SW 1271 (cell line): ENCODE measurements at regions not wholly inside any gene's neighbourhood (a gene's known extent, or its start where the extent isn't known, plus 50 kb on each side); places are given as distances from the start of the nearest gene placed in this dataset.

ENCODE experiments used
- DNase-seq, 2 experiments: peaks; one replicate each; lab custom pipeline; 2025; lab: John Stamatoyannopoulos, UW

GRCh38 chr5:52498607-52499006 lies 289.1 kb upstream of the ITGA1 start:
- DNase-seq, result no peak

GRCh38 chr5:52502460-52502999 lies 285.2 kb upstream of the ITGA1 start:
- no peak for DNase-seq

GRCh38 chr5:52504584-52505240 lies 283.0 kb upstream of the ITGA1 start:
- DNase-seq, result no peak

GRCh38 chr5:52517667-52518066 lies 270.0 kb upstream of the ITGA1 start:
- no peak for DNase-seq

GRCh38 chr5:52520171-52520570 lies 267.5 kb upstream of the ITGA1 start:
- no peak for DNase-seq

- DNase-seq, result no peak
Measured at GRCh38 chr5:52521236-52521635, 266.5 kb upstream of the ITGA1 start.

- DNase-seq, result no peak
Measured at GRCh38 chr5:52523701-52524100, 264.0 kb upstream of the ITGA1 start.

- DNase-seq, result no peak
Measured at GRCh38 chr5:52531105-52531504, 256.6 kb upstream of the ITGA1 start.

- no peak for DNase-seq
Measured at GRCh38 chr5:52543594-52543993, 244.1 kb upstream of the ITGA1 start.

- DNase-seq, result no peak
Measured at GRCh38 chr5:52544738-52545137, 243.0 kb upstream of the ITGA1 start.

GRCh38 chr5:52554293-52554692 lies 233.4 kb upstream of the ITGA1 start:
- no peak for DNase-seq

- DNase-seq, result peak in 1 of 2 experiments; percentile 63
Measured at GRCh38 chr5:52560366-52560765, 227.3 kb upstream of the ITGA1 start.

GRCh38 chr5:52562473-52562872 lies 225.2 kb upstream of the ITGA1 start:
- no peak for DNase-seq

- no peak for DNase-seq
Measured at GRCh38 chr5:52564587-52564986, 223.1 kb upstream of the ITGA1 start.

GRCh38 chr5:52577546-52577945 lies 210.2 kb upstream of the ITGA1 start:
- no peak for DNase-seq

GRCh38 chr5:52579391-52579790 lies 208.3 kb upstream of the ITGA1 start:
- no peak for DNase-seq

- DNase-seq, result no peak
Measured at GRCh38 chr5:52580921-52581320, 206.8 kb upstream of the ITGA1 start.

- DNase-seq, result no peak
Measured at GRCh38 chr5:52582313-52582712, 205.4 kb upstream of the ITGA1 start.

- DNase-seq, result no peak
Measured at GRCh38 chr5:52587131-52587530, 200.6 kb upstream of the ITGA1 start.

- no peak for DNase-seq
Measured at GRCh38 chr5:52597625-52598024, 190.1 kb upstream of the ITGA1 start.

GRCh38 chr5:52598968-52599367 lies 188.7 kb upstream of the ITGA1 start:
- DNase-seq, result no peak

GRCh38 chr5:52603778-52604554 lies 183.8 kb upstream of the ITGA1 start:
- DNase-seq, result no peak
